ENCODE measurements at regions not wholly inside any gene's neighbourhood (a gene's known extent, or its start where the extent isn't known, plus 50 kb on each side); places are given as distances from the start of the nearest gene placed in this dataset.
A peak's percentile ranks its signal among the peaks of the same experiment; 100 is the strongest.

DNA sequence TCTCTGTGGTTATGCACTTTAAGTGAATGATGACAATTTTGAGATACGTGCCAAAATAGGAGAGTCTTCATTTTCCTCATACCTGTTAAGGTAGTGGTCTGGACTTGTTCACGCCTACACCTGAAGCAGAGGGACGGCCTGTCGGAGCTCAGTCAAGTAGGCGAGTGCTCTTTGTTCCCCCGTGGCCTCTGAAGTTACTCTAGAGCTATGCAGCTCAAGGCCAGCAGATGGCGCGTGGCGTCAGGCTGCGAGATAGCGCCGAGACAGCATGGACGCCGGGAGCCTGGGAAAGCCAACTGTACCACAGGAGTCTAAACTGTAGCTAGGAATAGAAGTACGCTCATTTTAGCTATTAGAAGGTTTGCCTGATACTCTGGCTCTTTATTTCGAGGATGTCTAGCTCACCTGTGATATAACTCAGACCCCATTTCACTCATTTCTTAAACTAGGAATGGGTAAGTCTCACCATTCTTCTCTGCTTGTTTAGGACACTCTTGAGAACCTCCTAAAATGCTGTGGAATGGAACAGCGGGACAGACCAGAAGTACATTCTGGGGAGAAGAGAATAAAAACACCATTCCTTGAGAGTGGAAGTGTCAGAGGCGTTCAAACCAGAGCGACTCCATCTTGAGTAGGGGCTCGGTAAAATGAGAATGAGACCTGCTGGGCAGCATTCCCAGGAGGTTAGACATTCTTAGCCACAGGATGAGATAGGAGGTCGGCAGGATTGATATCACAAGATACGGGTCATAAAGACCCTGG lies 267.4 kb upstream of the HMGA2 start:
- DNase-seq, result peak; percentile 11 to 27

DNA sequence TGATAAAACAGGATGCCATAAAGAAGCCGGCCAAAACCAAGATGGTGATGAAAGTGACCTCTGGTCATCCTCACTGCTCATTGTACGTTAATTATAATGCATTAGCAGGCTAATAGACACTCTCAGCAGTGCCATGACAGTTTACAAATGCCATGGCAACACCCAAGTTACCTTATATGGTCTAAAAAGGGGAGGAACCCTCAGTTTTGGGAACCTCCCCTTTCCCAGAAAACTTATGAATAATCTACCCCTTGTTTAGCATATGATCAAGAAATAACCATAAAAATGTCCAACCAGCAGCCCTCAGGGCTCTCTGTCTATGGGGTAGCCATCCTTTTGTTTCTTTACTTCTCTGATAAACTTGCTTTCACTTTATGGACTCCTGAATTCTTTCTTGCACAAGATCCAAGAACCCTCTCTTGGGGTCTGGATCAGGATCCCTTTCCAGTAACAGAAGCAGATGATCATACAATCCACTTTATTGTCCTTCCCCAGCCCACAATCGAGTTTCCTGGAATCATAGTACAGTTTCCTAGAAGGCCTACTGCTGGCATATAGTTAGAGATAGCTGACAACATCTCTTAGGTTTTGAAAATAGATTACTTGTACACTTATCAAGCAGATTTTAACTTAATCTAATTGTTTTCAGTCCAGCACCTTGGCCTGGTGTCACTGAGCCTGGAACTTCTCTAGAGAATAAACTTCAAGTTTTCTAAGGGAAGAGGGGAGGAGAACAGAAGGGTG lies 266.7 kb upstream of the HMGA2 start:
- no peak for DNase-seq

DNA sequence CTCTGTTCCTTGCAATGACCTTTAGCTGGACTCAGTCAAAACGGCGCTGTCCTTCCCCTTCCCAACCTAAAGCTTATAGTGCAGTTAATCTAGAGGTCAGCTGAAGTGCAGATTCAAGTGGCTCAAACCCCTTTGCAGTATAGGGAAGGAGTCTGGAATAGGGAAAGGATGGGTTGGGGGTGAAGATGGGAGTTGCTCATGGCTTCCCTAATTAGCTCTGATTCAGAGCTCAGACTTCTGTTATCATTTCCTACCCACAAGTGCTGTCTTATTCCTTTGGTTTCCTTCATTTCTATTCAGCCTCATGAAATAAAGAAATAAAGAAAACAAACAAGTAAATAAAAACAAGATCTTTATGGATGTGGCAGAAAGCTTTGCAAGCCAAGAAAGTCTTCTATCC lies 264.0 kb upstream of the HMGA2 start:
- DNase-seq, result no peak

DNA sequence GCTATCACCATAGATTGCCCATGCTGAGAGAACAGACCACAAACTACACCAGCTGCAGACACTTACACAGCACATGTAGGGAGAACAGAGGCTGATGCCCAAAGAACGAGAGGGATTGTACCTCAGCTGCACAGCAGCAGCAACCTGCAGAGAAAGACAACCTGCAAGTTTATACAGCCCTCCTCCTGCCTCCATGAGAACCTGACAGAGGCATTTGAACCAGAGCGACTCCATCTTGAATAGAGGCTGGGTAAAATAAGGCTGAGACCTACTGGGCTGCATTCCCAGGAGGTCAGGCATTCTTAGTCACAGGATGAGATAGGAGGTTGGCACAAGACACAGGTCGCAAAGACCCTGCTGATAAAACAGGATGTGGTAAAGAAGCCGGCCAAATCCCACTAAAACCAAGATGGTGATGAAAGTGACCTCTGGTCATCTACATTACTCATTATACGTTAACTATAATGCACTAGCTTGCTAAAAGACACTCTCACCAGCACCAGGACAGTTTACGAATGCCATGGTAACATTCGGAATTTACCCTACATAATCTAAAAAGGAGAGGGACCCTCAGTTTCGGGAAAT lies 262.4 kb upstream of the HMGA2 start:
- no peak for DNase-seq

DNA sequence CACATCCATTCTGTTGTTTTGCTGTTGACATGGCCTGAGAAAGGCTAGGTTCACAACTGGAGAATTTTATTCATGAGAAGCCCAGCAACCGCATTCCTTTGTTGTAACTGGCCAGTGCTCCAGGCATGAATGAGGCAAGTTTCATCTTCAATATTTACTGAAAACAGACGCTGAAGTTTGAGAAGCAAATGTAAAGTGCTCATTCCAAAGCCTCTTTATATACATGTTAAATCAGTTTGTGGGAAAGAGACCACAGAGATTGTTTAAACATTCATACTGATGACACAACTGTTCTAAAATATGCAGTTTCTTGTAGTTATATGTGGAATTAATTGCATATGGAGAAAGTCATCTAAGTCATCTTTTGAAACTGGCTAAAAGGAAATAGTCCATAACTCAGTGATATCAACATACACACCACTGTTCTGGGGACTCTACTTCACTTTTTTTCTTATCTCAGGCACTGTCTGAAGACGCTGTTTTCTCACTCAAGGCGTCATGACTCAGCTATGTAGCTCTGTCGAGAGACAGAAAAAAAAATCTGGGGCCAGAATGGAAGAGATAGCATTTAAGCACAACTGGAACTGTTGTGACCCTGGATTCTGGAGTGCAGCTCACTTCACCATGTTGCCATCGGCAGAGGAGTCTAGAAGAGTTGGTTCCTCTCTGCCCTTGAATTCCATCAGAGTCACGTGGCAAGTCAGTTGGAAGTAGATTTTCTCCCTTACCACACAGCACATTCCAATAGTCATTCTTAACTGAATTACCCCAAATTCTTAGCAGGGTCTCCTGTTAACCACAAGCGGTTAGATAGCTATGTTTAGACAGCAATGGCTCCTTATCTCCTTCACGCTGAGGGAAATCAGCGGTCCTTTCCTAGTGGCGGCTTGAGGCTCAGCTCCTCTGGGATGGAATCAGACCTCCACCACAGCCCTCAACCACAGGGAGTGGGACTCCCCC lies 258.4 kb upstream of the HMGA2 start:
- DNase-seq, result no peak

DNA sequence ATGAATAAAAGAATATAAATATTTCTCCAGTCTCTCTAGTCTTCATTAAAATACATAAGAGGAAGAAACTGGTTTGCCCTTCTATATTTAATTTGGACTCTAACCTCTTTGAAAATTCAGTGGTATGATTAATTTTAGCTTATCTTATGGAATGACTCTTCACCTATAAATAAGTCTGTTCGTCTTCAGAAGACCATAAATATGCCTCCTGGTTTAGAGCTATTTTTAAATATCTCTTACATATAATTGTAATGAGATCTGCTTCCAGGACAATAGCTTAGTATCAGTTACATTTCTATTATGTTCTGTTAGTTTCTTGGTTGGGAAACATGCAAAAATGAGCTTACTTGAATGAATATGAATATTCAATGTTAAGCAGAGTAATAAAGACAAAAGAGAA lies 257.5 kb upstream of the HMGA2 start:
- DNase-seq, result no peak

DNA sequence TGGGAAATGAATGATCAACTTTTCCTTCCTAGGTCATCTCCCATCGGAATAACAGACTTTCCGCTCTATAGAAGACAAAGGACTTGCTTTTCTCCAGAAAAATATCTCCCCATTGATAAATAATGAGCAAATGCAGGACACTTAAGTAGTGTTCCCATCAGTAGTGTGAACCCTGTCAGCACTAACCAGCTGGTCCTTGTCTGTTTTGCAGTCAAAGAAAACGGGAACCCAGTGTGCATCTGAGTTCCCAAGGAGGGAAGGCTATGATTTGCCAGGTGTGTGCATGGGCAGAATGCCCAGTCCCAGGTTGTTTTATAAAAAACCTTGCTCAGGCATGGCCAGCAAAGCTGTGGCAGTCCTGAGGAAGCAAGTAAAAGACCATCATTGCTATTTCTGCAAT lies 256.5 kb upstream of the HMGA2 start:
- DNase-seq, result no peak

DNA sequence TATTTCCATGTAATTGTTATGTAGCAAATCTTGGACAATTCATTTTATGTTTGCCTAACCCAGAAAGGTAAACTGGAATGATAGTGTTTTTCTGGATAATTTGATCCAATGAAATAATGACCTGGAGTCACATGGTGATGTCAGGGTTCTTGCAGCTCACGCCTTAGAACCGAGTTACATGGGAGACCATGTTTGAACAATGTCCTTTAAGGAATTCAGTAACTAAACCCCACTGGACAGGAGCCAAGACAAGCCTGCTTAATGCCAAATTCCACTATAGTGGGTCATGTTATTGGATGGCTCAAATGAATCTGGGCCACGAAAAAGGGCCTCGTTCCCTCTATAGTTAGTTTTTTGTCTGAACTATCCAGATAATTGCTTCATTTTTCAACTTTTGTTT lies 255.8 kb upstream of the HMGA2 start:
- no peak for DNase-seq

DNA sequence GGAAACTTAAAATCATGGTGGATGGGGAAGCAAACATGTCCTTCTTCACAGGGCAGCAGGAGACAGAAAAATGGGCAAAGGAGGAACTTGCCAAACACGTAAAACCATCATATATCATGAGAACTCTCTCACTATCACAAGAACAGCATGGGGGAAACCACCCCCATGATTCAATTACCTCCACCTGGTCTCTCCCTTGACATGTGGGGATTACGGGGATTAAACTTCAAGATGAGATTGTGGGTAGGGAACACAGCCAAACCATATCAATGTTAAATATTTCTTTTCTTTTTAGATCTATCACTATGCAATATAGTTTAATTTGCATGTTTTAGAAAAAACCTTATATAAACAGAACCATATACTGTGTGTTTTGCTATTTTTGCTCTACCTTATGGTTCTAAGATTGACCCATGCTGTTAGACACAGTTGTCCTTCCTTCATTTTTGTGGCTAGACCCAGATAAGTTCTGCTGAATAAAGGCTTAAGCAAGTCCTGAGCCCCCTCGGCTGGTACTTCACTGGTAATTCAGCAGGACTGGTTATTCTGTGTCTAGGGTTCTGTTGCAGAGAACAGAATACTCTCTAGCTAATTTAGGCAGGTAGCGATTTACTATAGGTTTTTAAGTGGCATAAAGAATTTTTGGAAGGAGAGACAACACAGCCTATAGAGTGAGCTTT lies 253.7 kb upstream of the HMGA2 start:
- no peak for DNase-seq

DNA sequence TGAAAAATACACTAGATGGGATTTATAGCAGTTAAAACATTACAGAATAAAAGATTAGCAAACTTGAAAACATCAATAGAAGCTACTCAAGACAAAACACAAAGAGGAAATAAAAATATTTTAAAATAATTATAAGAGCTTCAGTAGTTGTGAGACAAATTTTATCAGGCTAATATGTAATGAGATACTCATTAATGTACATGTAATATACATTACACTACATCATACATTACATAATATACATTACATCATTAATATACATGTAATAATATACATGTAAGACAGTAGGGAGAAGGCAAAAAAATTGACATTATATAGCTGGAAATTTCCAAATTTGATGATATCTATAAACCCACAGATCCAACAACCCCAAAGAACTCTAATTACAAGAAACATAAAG lies 249.4 kb upstream of the HMGA2 start:
- no peak for DNase-seq

DNA sequence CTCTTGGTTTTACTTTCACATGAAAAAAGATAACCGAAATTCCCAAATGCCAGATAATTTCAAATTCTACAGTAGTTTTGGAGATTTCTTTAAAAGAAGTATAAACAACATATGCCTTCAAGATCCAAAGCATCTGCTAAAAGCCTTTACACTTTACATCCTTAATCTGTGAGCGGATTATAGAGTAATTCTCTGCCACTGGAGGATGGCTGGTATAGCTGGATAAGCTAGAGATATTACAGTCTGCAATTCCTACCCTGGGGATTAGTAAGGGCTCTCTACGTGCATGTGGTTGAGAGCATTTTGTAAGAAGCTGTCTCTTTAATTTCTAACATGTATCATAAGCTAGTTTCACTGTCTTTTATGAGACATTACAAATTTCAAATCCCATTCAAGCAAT lies 240.3 kb upstream of the HMGA2 start:
- DNase-seq, result no peak

DNA sequence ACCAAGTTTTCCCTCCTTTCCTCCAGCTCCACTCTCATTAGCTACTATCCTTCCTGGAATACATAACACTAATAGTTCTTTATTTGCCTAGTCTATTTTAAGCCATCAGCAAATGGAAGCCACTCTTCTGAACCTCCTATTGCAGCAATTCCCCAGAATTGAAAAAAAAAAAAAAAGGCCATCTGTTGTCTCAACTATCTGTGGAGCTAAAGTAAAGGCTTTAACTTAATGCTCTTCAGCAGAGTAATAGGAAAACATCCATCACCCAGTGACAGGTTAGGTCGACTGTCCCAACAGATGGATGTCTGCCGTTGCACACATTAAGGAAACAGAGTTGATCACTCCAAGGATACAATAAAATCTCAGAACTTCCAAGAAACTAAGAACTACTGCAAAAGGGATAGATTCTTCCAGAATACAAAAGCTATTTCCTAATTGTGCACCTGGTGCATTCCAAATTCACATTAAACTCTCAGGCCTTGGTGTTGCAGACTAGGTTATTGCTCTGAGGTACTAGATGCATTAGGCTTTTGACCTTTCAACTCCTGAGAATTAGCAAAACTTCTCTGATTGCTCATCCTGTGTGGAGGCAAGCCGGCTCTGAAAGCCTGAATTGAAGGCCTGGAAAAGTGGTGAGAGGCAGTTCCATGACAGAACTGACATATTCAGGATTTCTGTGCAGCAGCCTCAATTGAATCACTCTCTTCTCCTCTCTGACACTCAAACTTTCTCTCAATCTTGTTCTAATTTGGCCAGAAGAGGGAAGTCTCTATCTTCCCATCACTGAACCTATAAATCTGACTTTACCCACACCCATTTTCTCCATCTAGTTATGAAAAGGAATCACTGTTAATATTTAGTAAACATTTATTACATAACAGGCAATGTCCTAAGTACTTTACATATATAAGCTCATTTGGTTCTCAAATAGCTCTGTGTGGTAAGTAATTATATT lies 238.4 kb upstream of the HMGA2 start:
- no peak for DNase-seq

DNA sequence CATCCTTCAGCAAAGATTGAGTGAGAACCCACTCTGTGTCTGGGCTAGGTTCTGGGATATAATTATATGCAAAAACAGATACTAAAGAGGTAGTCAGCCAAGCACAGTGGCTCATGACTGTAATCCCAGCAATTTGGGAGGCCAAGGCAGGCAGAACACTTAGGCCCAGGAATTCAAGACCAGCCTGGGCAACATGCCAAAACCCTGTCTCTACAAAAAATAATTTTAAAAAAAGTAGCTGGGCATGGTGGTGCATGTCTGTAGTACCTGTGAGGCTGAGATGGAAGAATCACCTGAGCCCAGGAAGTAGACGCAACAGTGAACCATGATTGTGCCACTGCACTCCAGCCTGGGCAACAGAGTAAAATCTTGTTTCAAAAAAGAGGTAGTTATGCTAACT lies 237.5 kb upstream of the HMGA2 start:
- no peak for DNase-seq

DNA sequence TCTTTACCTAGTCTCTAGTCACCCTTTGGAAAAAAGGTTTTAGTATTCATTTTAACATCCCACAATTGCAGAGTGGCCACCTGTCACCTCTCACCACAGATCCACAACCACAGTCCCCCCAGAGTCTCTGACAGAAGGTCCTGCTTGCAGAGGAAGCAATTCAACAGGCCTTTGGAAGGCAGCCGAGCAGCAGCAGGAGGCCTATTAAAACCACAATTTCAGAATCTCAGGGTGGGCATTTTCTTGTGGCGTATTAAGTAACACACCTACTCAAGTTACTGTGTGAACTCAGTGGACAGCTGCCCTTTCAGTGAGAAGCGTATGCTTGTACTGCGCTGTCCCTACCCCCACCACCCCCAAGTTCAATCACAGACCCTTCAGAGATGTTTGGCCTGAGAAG lies 234.0 kb upstream of the HMGA2 start:
- no peak for DNase-seq

DNA sequence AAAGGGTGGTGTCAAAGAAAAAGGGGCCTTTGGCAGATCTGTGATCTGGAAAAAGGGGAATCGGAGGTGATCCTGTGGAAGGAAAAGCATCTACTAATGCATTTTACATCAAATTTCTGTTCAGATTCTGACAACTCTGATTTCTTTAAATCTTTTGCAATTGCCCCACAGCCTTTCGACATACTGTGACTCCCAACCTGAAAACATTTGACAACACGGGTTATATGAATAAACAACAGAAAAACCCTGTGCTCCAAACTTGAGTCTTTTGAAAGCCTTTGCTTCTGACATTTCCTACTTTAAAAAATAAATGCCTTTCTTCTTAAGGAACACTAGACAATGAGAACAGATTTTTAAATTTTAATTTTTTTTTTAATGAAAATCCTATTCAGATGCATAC lies 231.9 kb upstream of the HMGA2 start:
- DNase-seq, result no peak

DNA sequence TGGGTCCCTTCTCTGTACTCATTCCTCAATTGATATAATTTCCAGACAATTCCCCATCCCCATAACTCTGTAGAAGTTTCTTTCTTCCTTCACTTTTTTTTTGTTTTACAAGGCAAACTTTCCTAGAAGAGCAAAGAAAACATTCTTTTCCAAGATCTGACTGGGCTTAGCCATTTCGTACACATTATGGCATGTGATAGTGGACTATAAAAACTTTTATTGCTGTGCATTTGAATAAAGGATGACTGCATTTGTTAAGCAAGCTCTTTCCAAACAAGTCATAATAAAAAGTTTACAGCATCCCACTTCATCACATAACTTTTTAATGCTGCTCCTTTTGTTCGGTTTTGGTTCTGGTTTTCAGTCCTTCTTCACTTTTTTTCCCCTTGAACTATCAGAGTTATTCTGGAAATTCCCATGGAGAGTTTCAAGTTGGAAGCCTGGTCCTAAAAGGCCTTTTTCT lies 231.0 kb upstream of the HMGA2 start:
- DNase-seq, result no peak

DNA sequence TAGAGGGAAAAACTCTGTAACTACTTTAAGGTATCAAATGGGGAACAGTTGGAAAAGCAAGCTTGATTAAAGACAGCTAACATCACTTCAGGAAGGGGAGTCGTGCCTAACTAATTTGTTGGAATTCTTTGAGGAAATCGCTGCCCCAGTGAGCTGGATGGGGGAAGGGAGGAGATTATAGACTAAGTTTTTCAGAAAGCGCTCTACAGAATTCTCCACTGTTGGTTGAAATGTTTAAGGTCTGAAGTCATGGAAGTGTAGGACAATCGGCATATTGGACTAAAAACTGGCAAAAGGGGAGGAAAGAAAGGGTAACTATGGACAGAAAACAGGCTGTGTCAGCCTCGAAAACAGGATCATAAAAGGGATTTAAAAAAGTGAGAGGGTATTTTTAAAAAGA lies 229.9 kb upstream of the HMGA2 start:
- no peak for DNase-seq

DNA sequence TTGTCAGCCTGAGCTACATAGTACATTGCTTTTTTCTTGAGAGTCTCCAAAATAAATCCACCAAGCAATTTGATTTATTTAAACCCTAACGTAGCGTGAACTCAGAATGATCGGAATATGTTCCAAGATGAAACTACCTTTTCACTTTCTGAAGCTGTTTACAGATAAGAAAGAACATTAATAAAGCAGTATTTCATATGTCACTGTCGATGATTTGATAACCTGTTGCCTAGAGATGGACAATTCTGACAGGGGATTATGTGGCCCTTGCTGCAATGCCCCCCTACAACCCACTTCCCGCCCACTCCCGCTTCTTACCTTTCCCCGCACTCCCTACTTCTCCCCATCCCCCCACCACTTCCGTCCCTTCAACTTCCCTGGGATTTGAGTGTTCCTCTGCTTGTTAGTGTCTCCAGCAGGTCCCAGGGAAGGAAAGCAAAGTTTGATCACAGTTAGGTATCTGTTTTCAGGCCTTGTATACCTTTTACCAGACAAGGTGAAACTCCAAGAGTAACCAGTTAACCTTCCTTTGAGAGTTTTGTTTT lies 229.2 kb upstream of the HMGA2 start:
- no peak for DNase-seq

DNA sequence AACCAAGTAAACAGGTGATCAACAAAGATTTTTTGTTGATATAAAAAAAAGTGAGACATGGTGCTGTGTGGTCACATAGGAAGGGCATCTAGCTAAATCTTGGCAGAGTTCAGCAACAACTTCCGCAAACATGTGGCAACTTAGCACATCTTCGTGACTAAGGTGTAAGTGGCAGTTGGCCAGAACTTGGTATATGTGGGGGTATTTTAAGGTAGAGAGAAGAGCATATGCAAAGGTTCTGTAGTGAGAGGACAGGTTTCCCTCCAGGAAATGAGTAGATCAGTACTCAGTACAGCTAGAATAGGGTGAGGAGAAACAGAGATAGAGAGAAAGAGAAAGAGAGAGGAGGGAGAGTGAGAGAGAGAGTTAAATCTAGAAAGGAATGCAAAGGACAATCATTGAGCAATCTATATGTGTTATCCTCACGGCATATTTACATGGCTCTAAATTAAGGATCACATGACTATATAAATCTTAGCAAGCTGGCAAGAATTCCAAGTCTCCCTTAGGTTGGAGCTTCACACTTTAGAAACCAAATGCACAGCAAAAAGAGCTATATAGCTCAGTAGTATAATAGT lies 227.7 kb upstream of the HMGA2 start:
- DNase-seq, result no peak

DNA sequence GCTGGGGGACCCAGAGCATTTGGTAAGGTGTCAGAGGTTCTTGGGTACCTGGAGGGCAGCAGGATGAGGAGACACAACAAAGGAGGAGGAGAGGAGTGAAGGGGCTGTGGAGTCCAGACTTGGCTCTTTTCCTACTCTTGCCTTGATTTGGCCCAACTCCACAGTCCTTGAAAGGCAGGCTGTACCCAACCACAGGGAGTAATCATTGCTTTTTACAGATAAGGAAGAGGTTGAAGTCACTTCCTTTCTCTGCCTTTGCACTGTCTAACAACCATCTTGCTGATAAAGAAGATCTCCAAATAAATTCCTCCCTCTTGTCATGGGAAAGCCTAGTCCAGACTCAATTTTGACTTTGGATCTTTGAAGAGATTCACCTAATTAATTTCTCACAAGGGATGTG lies 226.8 kb upstream of the HMGA2 start:
- DNase-seq, result no peak
